ENCODE measurements at regions not wholly inside any gene's neighbourhood (a gene's known extent, or its start where the extent isn't known, plus 50 kb on each side); places are given as distances from the start of the nearest gene placed in this dataset.

GRCh38 chr15:91400481-91400880 is 300.4 kb downstream of the SV2B start:
- TF ChIP-seq E2F1 (CRISPR knock-in tag; IDR thresholded peaks at IDR 0.05) (no peak), ZBTB2 (CRISPR knock-in tag; IDR thresholded peaks at IDR 0.05; ENCODE audit: low read depth) (no peak), RAD21 (CRISPR knock-in tag; IDR thresholded peaks at IDR 0.05) (no peak), POLR2A (IDR thresholded peaks at IDR 0.05; ENCODE audit: insufficient read depth in 1 of 2, low read depth in 2 of 2, low read length in 2 of 2) (no peak), NBN (conservative IDR thresholded peaks at IDR 0.05) (no peak), ZBTB7A (CRISPR knock-in tag; IDR thresholded peaks at IDR 0.05) (no peak), ZFP37 (CRISPR knock-in tag; IDR thresholded peaks at IDR 0.05; ENCODE audit: borderline replicate concordance) (no peak), CREM (IDR thresholded peaks at IDR 0.05) (no peak), CREM (CRISPR knock-in tag; IDR thresholded peaks at IDR 0.05) (no peak), TBX2 (CRISPR knock-in tag; IDR thresholded peaks at IDR 0.05; ENCODE audit: borderline replicate concordance) (no peak), SP2 (CRISPR knock-in tag; IDR thresholded peaks at IDR 0.05) (no peak)
- TF ChIP-seq, protein P1, sequence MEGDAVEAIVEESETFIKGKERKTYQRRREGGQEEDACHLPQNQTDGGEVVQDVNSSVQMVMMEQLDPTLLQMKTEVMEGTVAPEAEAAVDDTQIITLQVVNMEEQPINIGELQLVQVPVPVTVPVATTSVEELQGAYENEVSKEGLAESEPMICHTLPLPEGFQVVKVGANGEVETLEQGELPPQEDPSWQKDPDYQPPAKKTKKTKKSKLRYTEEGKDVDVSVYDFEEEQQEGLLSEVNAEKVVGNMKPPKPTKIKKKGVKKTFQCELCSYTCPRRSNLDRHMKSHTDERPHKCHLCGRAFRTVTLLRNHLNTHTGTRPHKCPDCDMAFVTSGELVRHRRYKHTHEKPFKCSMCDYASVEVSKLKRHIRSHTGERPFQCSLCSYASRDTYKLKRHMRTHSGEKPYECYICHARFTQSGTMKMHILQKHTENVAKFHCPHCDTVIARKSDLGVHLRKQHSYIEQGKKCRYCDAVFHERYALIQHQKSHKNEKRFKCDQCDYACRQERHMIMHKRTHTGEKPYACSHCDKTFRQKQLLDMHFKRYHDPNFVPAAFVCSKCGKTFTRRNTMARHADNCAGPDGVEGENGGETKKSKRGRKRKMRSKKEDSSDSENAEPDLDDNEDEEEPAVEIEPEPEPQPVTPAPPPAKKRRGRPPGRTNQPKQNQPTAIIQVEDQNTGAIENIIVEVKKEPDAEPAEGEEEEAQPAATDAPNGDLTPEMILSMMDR (CRISPR knock-in tag; IDR thresholded peaks at IDR 0.05), result no peak
- TF ChIP-seq, protein P2, sequence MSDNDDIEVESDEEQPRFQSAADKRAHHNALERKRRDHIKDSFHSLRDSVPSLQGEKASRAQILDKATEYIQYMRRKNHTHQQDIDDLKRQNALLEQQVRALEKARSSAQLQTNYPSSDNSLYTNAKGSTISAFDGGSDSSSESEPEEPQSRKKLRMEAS (IDR thresholded peaks at IDR 0.05), result no peak
- TF ChIP-seq, protein P3, sequence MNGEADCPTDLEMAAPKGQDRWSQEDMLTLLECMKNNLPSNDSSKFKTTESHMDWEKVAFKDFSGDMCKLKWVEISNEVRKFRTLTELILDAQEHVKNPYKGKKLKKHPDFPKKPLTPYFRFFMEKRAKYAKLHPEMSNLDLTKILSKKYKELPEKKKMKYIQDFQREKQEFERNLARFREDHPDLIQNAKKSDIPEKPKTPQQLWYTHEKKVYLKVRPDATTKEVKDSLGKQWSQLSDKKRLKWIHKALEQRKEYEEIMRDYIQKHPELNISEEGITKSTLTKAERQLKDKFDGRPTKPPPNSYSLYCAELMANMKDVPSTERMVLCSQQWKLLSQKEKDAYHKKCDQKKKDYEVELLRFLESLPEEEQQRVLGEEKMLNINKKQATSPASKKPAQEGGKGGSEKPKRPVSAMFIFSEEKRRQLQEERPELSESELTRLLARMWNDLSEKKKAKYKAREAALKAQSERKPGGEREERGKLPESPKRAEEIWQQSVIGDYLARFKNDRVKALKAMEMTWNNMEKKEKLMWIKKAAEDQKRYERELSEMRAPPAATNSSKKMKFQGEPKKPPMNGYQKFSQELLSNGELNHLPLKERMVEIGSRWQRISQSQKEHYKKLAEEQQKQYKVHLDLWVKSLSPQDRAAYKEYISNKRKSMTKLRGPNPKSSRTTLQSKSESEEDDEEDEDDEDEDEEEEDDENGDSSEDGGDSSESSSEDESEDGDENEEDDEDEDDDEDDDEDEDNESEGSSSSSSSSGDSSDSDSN (CRISPR knock-in tag; IDR thresholded peaks at IDR 0.05), result no peak

Measured in HepG2 (cell line).